ENCODE measurements at regions not wholly inside any gene's neighbourhood (a gene's known extent, or its start where the extent isn't known, plus 50 kb on each side); places are given as distances from the start of the nearest gene placed in this dataset.
"Not testable (repeated sequence)": the region's sequence is repeated elsewhere in the genome, so short reads cannot be mapped to it uniquely, and the experiment has no call there.

- DNase-seq (ENCODE audit: low spot score), result no peak
These were observed 121.6 kb downstream of the CASP12 start for GRCh38 chr11:104776501-104777170.

- DNase-seq (ENCODE audit: low spot score), result no peak
These were observed 123.7 kb downstream of the CASP12 start for GRCh38 chr11:104774578-104774977.

GRCh38 chr11:104772806-104773241, 125.4 kb downstream of the CASP12 start:
- DNase-seq (ENCODE audit: low spot score), result no peak

GRCh38 chr11:104771763-104772162, 126.5 kb downstream of the CASP12 start:
- no peak for DNase-seq (ENCODE audit: low spot score)

- DNase-seq (ENCODE audit: low spot score), result not testable (repeated sequence)
These were observed 127.2 kb downstream of the CASP12 start for GRCh38 chr11:104771046-104771445.

GRCh38 chr11:104765401-104766095, 132.7 kb downstream of the CASP12 start:
- DNase-seq (ENCODE audit: low spot score), result no peak

GRCh38 chr11:104764710-104765045, 133.6 kb downstream of the CASP12 start:
- DNase-seq (ENCODE audit: low spot score), result no peak

GRCh38 chr11:104763930-104764709, 134.1 kb downstream of the CASP12 start:
- DNase-seq (ENCODE audit: low spot score), result no peak

GRCh38 chr11:104761511-104761910, 136.7 kb downstream of the CASP12 start:
- DNase-seq (ENCODE audit: low spot score), result no peak

- no peak for DNase-seq (ENCODE audit: low spot score)
These were observed 138.8 kb downstream of the CASP12 start for GRCh38 chr11:104759464-104759863.

- DNase-seq (ENCODE audit: low spot score), result no peak
These were observed 159.3 kb downstream of the CASP12 start for GRCh38 chr11:104738918-104739317.

- DNase-seq (ENCODE audit: low spot score), result no peak
These were observed 160.1 kb downstream of the CASP12 start for GRCh38 chr11:104738208-104738607.

GRCh38 chr11:104736502-104736901, 161.8 kb downstream of the CASP12 start:
- no peak for DNase-seq (ENCODE audit: low spot score)

GRCh38 chr11:104734998-104735397, 163.3 kb downstream of the CASP12 start:
- no peak for DNase-seq (ENCODE audit: low spot score)

- no peak for DNase-seq (ENCODE audit: low spot score)
These were observed 166.4 kb downstream of the CASP12 start for GRCh38 chr11:104731890-104732289.

- DNase-seq (ENCODE audit: low spot score), result no peak
These were observed 169.3 kb downstream of the CASP12 start for GRCh38 chr11:104728927-104729326.

GRCh38 chr11:104727768-104728167, 170.5 kb downstream of the CASP12 start:
- no peak for DNase-seq (ENCODE audit: low spot score)

GRCh38 chr11:104727095-104727494, 171.2 kb downstream of the CASP12 start:
- DNase-seq (ENCODE audit: low spot score), result no peak

- DNase-seq (ENCODE audit: low spot score), result no peak
These were observed 172.4 kb downstream of the CASP12 start for GRCh38 chr11:104725796-104726408.

GRCh38 chr11:104713401-104713800, 184.9 kb downstream of the CASP12 start:
- no peak for DNase-seq (ENCODE audit: low spot score)

- no peak for DNase-seq (ENCODE audit: low spot score)
These were observed 192.6 kb downstream of the CASP12 start for GRCh38 chr11:104705490-104706190.

- DNase-seq (ENCODE audit: low spot score), result no peak
These were observed 193.4 kb downstream of the CASP12 start for GRCh38 chr11:104704888-104705287.
